NCI-H2196 (cell line): ENCODE measurements at regions not wholly inside any gene's neighbourhood (a gene's known extent, or its start where the extent isn't known, plus 50 kb on each side); places are given as distances from the start of the nearest gene placed in this dataset.

Experiments used
- DNase-seq: peaks from one replicate; lab custom pipeline; 2025; ENCODE audit not compliant: unreplicated experiment; lab: John Stamatoyannopoulos, UW

- no peak for DNase-seq
These were observed 308.2 kb upstream of the NR5A2 start for GRCh38 chr1:199719156-199719842.

GRCh38 chr1:199720496-199720895 lies 307.0 kb upstream of the NR5A2 start:
- DNase-seq = no peak

- no peak for DNase-seq
These were observed 306.5 kb upstream of the NR5A2 start for GRCh38 chr1:199721001-199721400.

- DNase-seq = no peak
These were observed 304.1 kb upstream of the NR5A2 start for GRCh38 chr1:199723250-199723956.

- no peak for DNase-seq
These were observed 303.5 kb upstream of the NR5A2 start for GRCh38 chr1:199724049-199724448.

GRCh38 chr1:199725002-199725565 lies 302.4 kb upstream of the NR5A2 start:
- DNase-seq = no peak

- no peak for DNase-seq
These were observed 299.8 kb upstream of the NR5A2 start for GRCh38 chr1:199727682-199728081.

GRCh38 chr1:199728345-199728744 lies 299.2 kb upstream of the NR5A2 start:
- DNase-seq = no peak

- no peak for DNase-seq
These were observed 294.4 kb upstream of the NR5A2 start for GRCh38 chr1:199733125-199733524.

GRCh38 chr1:199734186-199734585 lies 293.3 kb upstream of the NR5A2 start:
- DNase-seq = no peak

- DNase-seq = no peak
These were observed 291.9 kb upstream of the NR5A2 start for GRCh38 chr1:199735660-199736059.

GRCh38 chr1:199736646-199737045 lies 290.9 kb upstream of the NR5A2 start:
- DNase-seq = no peak

- no peak for DNase-seq
These were observed 285.9 kb upstream of the NR5A2 start for GRCh38 chr1:199741586-199741985.

GRCh38 chr1:199742547-199742946 lies 285.0 kb upstream of the NR5A2 start:
- no peak for DNase-seq

GRCh38 chr1:199743227-199743626 lies 284.3 kb upstream of the NR5A2 start:
- no peak for DNase-seq

- no peak for DNase-seq
These were observed 280.7 kb upstream of the NR5A2 start for GRCh38 chr1:199746666-199747384.

- DNase-seq = no peak
These were observed 279.5 kb upstream of the NR5A2 start for GRCh38 chr1:199747984-199748383.

- no peak for DNase-seq
These were observed 276.0 kb upstream of the NR5A2 start for GRCh38 chr1:199751506-199751905.

GRCh38 chr1:199751962-199752687 lies 275.4 kb upstream of the NR5A2 start:
- no peak for DNase-seq

- DNase-seq = no peak
These were observed 274.9 kb upstream of the NR5A2 start for GRCh38 chr1:199752688-199753027.

GRCh38 chr1:199753513-199753912 lies 274.0 kb upstream of the NR5A2 start:
- DNase-seq = no peak
